ENCODE measurements at regions not wholly inside any gene's neighbourhood (a gene's known extent, or its start where the extent isn't known, plus 50 kb on each side); places are given as distances from the start of the nearest gene placed in this dataset.
A peak's percentile ranks its signal among the peaks of the same experiment; 100 is the strongest.

DNA sequence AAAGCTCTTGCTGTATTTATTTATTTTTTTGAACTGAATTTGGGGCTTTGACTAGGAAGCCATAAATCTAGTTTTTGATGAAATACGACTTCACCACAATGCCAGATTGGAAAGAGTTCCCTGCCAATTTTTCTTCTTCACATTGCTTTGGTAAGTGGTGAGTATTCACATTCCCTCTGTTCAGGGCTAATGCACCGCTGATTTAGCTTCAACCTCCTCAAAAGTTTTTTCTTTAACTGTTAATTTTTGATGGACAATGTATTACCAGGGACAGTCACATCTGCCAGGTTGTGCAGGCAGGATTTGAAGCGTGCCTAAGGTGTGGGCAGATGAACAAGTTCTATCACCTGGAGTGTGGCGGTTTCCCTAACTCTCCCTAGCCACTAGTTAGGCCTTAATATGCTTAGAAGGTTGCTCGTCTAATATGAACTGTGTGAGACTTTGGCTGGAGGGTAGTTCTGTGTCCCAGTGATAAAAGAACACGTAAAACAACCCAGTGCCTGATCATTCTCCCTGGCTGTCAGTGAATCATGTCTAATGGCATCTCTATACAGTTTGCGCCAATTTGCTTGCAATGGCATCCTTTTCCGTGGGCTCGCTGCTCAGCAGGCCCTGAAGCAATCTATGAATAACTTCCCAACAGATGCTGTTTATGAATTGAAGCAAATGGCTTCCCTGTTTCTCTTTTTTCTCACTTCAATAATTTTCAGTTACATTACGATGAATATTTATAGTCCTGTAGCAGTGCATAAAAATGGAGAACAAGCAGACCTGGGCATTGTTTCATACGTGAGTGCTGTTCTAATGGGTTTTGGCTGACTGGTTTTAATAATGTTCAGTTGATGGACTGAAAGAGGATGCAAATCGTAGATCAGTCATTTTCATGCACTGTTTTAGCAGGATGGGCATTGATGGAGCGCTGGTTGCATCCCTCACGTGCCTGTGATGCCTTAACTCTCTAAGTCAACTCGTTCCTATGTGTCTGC is 243.2 kb upstream of the SUCLG2 start:
- H3K4me2 ChIP-seq (ENCODE audit: low read length): peak overlapping the region; percentile 71
- H3K9me3 ChIP-seq (ENCODE audit: low read length): peaks cover 26% of the 10 kb centered on the region; the same call in 1 of the 2 replicates
- peaks cover 73% of the 10 kb centered on the region for H3K4me1 ChIP-seq (ENCODE audit: insufficient read depth, low read length, poor library complexity, severe bottlenecking)
- no peaks in the 10 kb centered on the region for H3K9me2 ChIP-seq (ENCODE audit: insufficient read depth, low read length)
- H3K36me3 ChIP-seq (ENCODE audit: insufficient read depth, low read length): peaks cover 29% of the 10 kb centered on the region
- TF ChIP-seq CTCF (conservative IDR thresholded peaks at IDR 0.05; ENCODE audit: low read length) (no peak), EZH2phosphoT487 (IDR thresholded peaks at IDR 0.05; ENCODE audit: borderline replicate concordance, low read depth, low read length) (no peak)
- peak; percentile 95 for DNase-seq (ENCODE audit: low spot score)
- BruUV-seq (replicated peaks): no TSS peak
- H3K27ac ChIP-seq (ENCODE audit: low read depth, low read length, poor library complexity, severe bottlenecking): peak overlapping the region; percentile 99
- H2AFZ ChIP-seq (ENCODE audit: low read length): peak overlapping the region; percentile 81
- peak overlapping the region; percentile 42 for H3K4me3 ChIP-seq (ENCODE audit: low read depth, low read length, poor library complexity, severe bottlenecking)
- H4K20me1 ChIP-seq (ENCODE audit: insufficient read depth, low read length): no peaks in the 10 kb centered on the region
- intact Hi-C loops (cut with micrococcal nuclease; ENCODE audit: unreplicated experiment): loop anchor here (5.0 kb wide), 2 partner anchors 115 to 215 kb away; no protein-coding TSS in a partner anchor
- ChIA-PET POLR2A (interaction anchor here (0.6 to 1.3 kb wide), 7 partner anchors 9 to 940 kb away, joined by 3 to 7 read pairs (median 3); partner anchors contain the start of gene SUCLG2), CTCF (ENCODE audit: unreplicated experiment) (no interaction called here)
- H3K79me2 ChIP-seq (ENCODE audit: insufficient read depth, low read depth, low read length): no peaks in the 10 kb centered on the region

GRCh38 chr3:67896130-67896529 is 241.7 kb upstream of the SUCLG2 start:
- Histone ChIP-seq H3K79me2 (ENCODE audit: insufficient read depth, low read depth, low read length) (no peaks in the 10 kb centered on the region), H3K9me2 (ENCODE audit: insufficient read depth, low read length) (no peaks in the 10 kb centered on the region), H3K4me1 (ENCODE audit: insufficient read depth, low read length, poor library complexity, severe bottlenecking) (peaks cover 58% of the 10 kb centered on the region), H3K36me3 (ENCODE audit: insufficient read depth, low read length) (peaks cover 39% of the 10 kb centered on the region), H3K4me2 (ENCODE audit: low read length) (no peak overlapping the region), H3K9me3 (ENCODE audit: low read length) (peaks cover 36% of the 10 kb centered on the region; the same call in 1 of the 2 replicates), H3K27ac (ENCODE audit: low read depth, low read length, poor library complexity, severe bottlenecking) (peak overlapping the region; percentile 99), H3K4me3 (ENCODE audit: low read depth, low read length, poor library complexity, severe bottlenecking) (no peak overlapping the region), H4K20me1 (ENCODE audit: insufficient read depth, low read length) (no peaks in the 10 kb centered on the region), H2AFZ (ENCODE audit: low read length) (peak overlapping the region; percentile 81)
- CTCF ChIA-PET (ENCODE audit: unreplicated experiment): no interaction called here
- no TSS peak for BruUV-seq (replicated peaks)
- DNase-seq (ENCODE audit: low spot score): no peak
- POLR2A ChIA-PET: interaction anchor here (0.7 to 1.1 kb wide), 3 partner anchors 8 to 23 kb away, joined by 3 to 6 read pairs (median 3); no protein-coding TSS in a partner anchor
- no peak for TF ChIP-seq EZH2phosphoT487 (IDR thresholded peaks at IDR 0.05; ENCODE audit: borderline replicate concordance, low read depth, low read length)
- no peak for TF ChIP-seq CTCF (conservative IDR thresholded peaks at IDR 0.05; ENCODE audit: low read length)
- intact Hi-C loops (cut with micrococcal nuclease; ENCODE audit: unreplicated experiment): loop anchor here (5.0 kb wide), 2 partner anchors 116 to 214 kb away; no protein-coding TSS in a partner anchor
